Mesenchymal stem cell (in vitro differentiated cells and primary cell): ENCODE measurements at regions not wholly inside any gene's neighbourhood (a gene's known extent, or its start where the extent isn't known, plus 50 kb on each side); places are given as distances from the start of the nearest gene placed in this dataset.

Experiments
- DNase-seq: peaks from one replicate; pipeline ENCODE4 v3.0.0-alpha.2; 2013
- H2AFZ ChIP-seq: one replicate; pipeline ENCODE4 v1.6.1; 2013; ENCODE audit warnings: low read depth, mild to moderate bottlenecking, control low read depth, inconsistent platforms, low read length, moderate library complexity
- H2AK5ac ChIP-seq: 2 replicates; pipeline ENCODE4 v1.6.1; 2013; ENCODE audit warnings: low read length, moderate library complexity, mild to moderate bottlenecking, inconsistent platforms; ENCODE audit not compliant: severe bottlenecking
- H2BK120ac ChIP-seq: one replicate; pipeline ENCODE4 v1.6.1; 2013; ENCODE audit warnings: low read depth, mild to moderate bottlenecking, inconsistent platforms, low read length, moderate library complexity
- H2BK12ac ChIP-seq, 2 experiments: one replicate each; pipeline ENCODE4 v1.6.1; 2013; ENCODE audit warnings: inconsistent platforms in 2 of 2, low read length in 2 of 2, mild to moderate bottlenecking in 2 of 2, moderate library complexity in 2 of 2, control low read depth in 1 of 2
- H2BK15ac ChIP-seq: one replicate; pipeline ENCODE4 v1.6.1; 2013; ENCODE audit warnings: mild to moderate bottlenecking, low read depth, inconsistent platforms; ENCODE audit not compliant: poor library complexity, severe bottlenecking
- H2BK5ac ChIP-seq: 2 replicates; pipeline ENCODE4 v1.6.1; 2013; ENCODE audit warnings: low read depth, mild to moderate bottlenecking, low read length, control low read depth, inconsistent platforms; ENCODE audit not compliant: poor library complexity, severe bottlenecking
- H3K14ac ChIP-seq, 2 experiments: one replicate each; pipeline ENCODE4 v1.6.1; 2013; ENCODE audit warnings: inconsistent platforms in 2 of 2, low read length in 2 of 2, control low read depth in 1 of 2, mild to moderate bottlenecking in 1 of 2, moderate library complexity in 1 of 2
- H3K18ac ChIP-seq, 2 experiments: one replicate each; pipeline ENCODE4 v1.6.1; 2013; ENCODE audit warnings: inconsistent platforms in 2 of 2, low read length in 2 of 2, control low read depth in 1 of 2, low read depth in 1 of 2, mild to moderate bottlenecking in 1 of 2
- H3K23ac ChIP-seq, 2 experiments: one replicate each; pipeline ENCODE4 v1.6.1; 2013; ENCODE audit warnings: inconsistent platforms in 2 of 2, low read length in 2 of 2, mild to moderate bottlenecking in 2 of 2, moderate library complexity in 2 of 2, control low read depth in 1 of 2
- H3K27ac ChIP-seq: 2 replicates; pipeline ENCODE4 v1.5.1; 2013; ENCODE audit warnings: mild to moderate bottlenecking, moderate library complexity, low read length, control low read depth, inconsistent platforms; ENCODE audit not compliant: poor library complexity, severe bottlenecking
- H3K27me3 ChIP-seq, 2 experiments: 2 replicates each; pipeline versions ENCODE4 v1.6.1 to v1.7.0; 2013; ENCODE audit warnings: low read length in 2 of 2, mild to moderate bottlenecking in 2 of 2, moderate library complexity in 2 of 2, control low read depth in 1 of 2, inconsistent platforms in 1 of 2; ENCODE audit not compliant: control insufficient read depth in 1 of 2, insufficient read depth in 1 of 2
- H3K36me3 ChIP-seq, 2 experiments: 2 replicates each; pipeline versions ENCODE4 v1.6.1 to v1.7.0; 2013; ENCODE audit warnings: low read length in 2 of 2, control low read depth in 1 of 2, inconsistent platforms in 1 of 2, low read depth in 1 of 2, mild to moderate bottlenecking in 1 of 2; ENCODE audit not compliant: insufficient read depth in 2 of 2, control insufficient read depth in 1 of 2
- H3K4ac ChIP-seq, 2 experiments: one replicate each; pipeline ENCODE4 v1.6.1; 2013; ENCODE audit warnings: inconsistent platforms in 2 of 2, low read length in 2 of 2, mild to moderate bottlenecking in 2 of 2, moderate library complexity in 2 of 2, control low read depth in 1 of 2, low read depth in 1 of 2
- H3K4me1 ChIP-seq: 2 replicates; pipeline ENCODE4 v1.6.1; 2013; ENCODE audit warnings: low read depth, low read length, control low read depth; ENCODE audit not compliant: control insufficient read depth, insufficient read depth
- H3K4me2 ChIP-seq: 2 replicates; pipeline ENCODE4 v1.6.1; 2013; ENCODE audit warnings: low read length, mild to moderate bottlenecking, inconsistent platforms; ENCODE audit not compliant: poor library complexity, severe bottlenecking
- H3K4me3 ChIP-seq, 2 experiments: 2 replicates each; pipeline versions ENCODE4 v1.5.1 to v1.7.0; 2013; ENCODE audit warnings: low read length in 2 of 2, mild to moderate bottlenecking in 2 of 2, control low read depth in 1 of 2, low read depth in 1 of 2; ENCODE audit not compliant: insufficient read depth in 1 of 2
- H3K79me1 ChIP-seq: replicated peaks from 2 replicates; pipeline ENCODE4 v1.6.1; 2013; ENCODE audit warnings: mild to moderate bottlenecking, control low read depth, low read length, inconsistent platforms; ENCODE audit not compliant: poor library complexity, severe bottlenecking
- H3K9ac ChIP-seq: 2 replicates; pipeline ENCODE4 v1.7.0; 2013; ENCODE audit warnings: mild to moderate bottlenecking, low read length, moderate library complexity
- H3K9me3 ChIP-seq: 2 replicates; pipeline ENCODE4 v1.7.0; 2013; ENCODE audit warnings: mild to moderate bottlenecking, low read length; ENCODE audit not compliant: control insufficient read depth
- H4K8ac ChIP-seq: one replicate; pipeline ENCODE4 v1.6.1; 2013; ENCODE audit warnings: inconsistent platforms, mild to moderate bottlenecking, low read length, moderate library complexity
- H4K91ac ChIP-seq: one replicate; pipeline ENCODE4 v1.6.1; 2013; ENCODE audit warnings: mild to moderate bottlenecking, low read length, inconsistent platforms
- WGBS: methylation state at CpG from one replicate; pipeline ENCODE4 v1.1.7; 2013; ENCODE audit warnings: mixed read lengths; 5-methylcytosine and 5-hydroxymethylcytosine counted together

- Histone ChIP-seq H3K27me3 (no peaks in the 10 kb centered on the region), H2BK5ac (no peak overlapping the region)
Observed at GRCh38 chrY:12343211-12343610, 357.8 kb upstream of the USP9Y start.

GRCh38 chrY:12348181-12348580 lies 352.9 kb upstream of the USP9Y start:
- H3K27ac ChIP-seq, result no peak overlapping the region
- H3K14ac ChIP-seq, result no peak overlapping the region
- no peak overlapping the region for H2AK5ac ChIP-seq
- no peak overlapping the region for H2AFZ ChIP-seq
- no peaks in the 10 kb centered on the region for H3K36me3 ChIP-seq
- no peaks in the 10 kb centered on the region for H3K79me1 ChIP-seq
- no peak overlapping the region for H2BK12ac ChIP-seq
- no peak overlapping the region for H4K91ac ChIP-seq
- no peak overlapping the region for H3K23ac ChIP-seq
- H3K18ac ChIP-seq, result no peak overlapping the region
- no peak for DNase-seq
- no peak overlapping the region for H2BK120ac ChIP-seq
- no peaks in the 10 kb centered on the region for H3K27me3 ChIP-seq
- H3K4me2 ChIP-seq, result no peak overlapping the region
- H3K9ac ChIP-seq, result no peak overlapping the region
- no peak overlapping the region for H3K4me3 ChIP-seq
- no peak overlapping the region for H4K8ac ChIP-seq
- no peak overlapping the region for H2BK15ac ChIP-seq
- 97% methylated on average over 2 of the region's 2 CpGs for WGBS
- H3K9me3 ChIP-seq, result no peaks in the 10 kb centered on the region
- H3K4me1 ChIP-seq, result no peaks in the 10 kb centered on the region
- H2BK5ac ChIP-seq, result no peak overlapping the region
- H3K4ac ChIP-seq, result no peak overlapping the region

More at GRCh38 chrY:12343211-12343610, 357.8 kb upstream of the USP9Y start:
- H3K79me1 ChIP-seq, result no peaks in the 10 kb centered on the region
- no peak overlapping the region for H4K91ac ChIP-seq
- H2BK12ac ChIP-seq, result no peak overlapping the region
- H3K27ac ChIP-seq, result no peak overlapping the region
- H3K36me3 ChIP-seq, result no peaks in the 10 kb centered on the region
- H3K23ac ChIP-seq, result no peak overlapping the region
- no peak overlapping the region for H2BK120ac ChIP-seq
- no peak overlapping the region for H4K8ac ChIP-seq
- no peaks in the 10 kb centered on the region for H3K9me3 ChIP-seq
- H3K14ac ChIP-seq, result no peak overlapping the region
- no peak overlapping the region for H2AK5ac ChIP-seq
- no peak overlapping the region for H3K18ac ChIP-seq
- H2BK15ac ChIP-seq, result no peak overlapping the region
- no peak overlapping the region for H2AFZ ChIP-seq
- no peaks in the 10 kb centered on the region for H3K4me1 ChIP-seq
- no peak overlapping the region for H3K4ac ChIP-seq
- H3K4me2 ChIP-seq, result no peak overlapping the region
- H3K9ac ChIP-seq, result no peak overlapping the region
- no peak overlapping the region for H3K4me3 ChIP-seq
- no peak for DNase-seq
- 83% methylated on average over 3 of the region's 4 CpGs for WGBS

- Histone ChIP-seq H3K23ac (no peak overlapping the region), H3K79me1 (no peaks in the 10 kb centered on the region), H3K4ac (no peak overlapping the region), H4K8ac (no peak overlapping the region), H3K9ac (no peak overlapping the region), H3K4me1 (no peaks in the 10 kb centered on the region), H4K91ac (no peak overlapping the region), H3K27ac (no peak overlapping the region), H3K18ac (no peak overlapping the region), H2BK120ac (no peak overlapping the region), H3K27me3 (no peaks in the 10 kb centered on the region), H2BK12ac (no peak overlapping the region), H2BK5ac (no peak overlapping the region), H2AK5ac (no peak overlapping the region), H3K36me3 (no peaks in the 10 kb centered on the region), H3K9me3 (no peaks in the 10 kb centered on the region), H2BK15ac (no peak overlapping the region), H3K4me3 (no peak overlapping the region), H2AFZ (no peak overlapping the region), H3K4me2 (no peak overlapping the region), H3K14ac (no peak overlapping the region)
- no peak for DNase-seq
- WGBS, result 48% methylated on average over 3 of the region's 3 CpGs
Observed at GRCh38 chrY:12357204-12357603, 343.8 kb upstream of the USP9Y start.

- H2BK120ac ChIP-seq, result no peak overlapping the region
- H3K4me2 ChIP-seq, result no peak overlapping the region
- no peak overlapping the region for H3K9ac ChIP-seq
- no peak overlapping the region for H2BK12ac ChIP-seq
- no peak overlapping the region for H4K8ac ChIP-seq
- 61% methylated on average over 5 of the region's 6 CpGs for WGBS
- H3K27ac ChIP-seq, result no peak overlapping the region
- H3K23ac ChIP-seq, result no peak overlapping the region
- H2BK15ac ChIP-seq, result no peak overlapping the region
- no peak overlapping the region for H2BK5ac ChIP-seq
- no peak overlapping the region for H3K4ac ChIP-seq
- no peaks in the 10 kb centered on the region for H3K79me1 ChIP-seq
- no peaks in the 10 kb centered on the region for H3K27me3 ChIP-seq
- no peak overlapping the region for H3K4me3 ChIP-seq
- no peaks in the 10 kb centered on the region for H3K9me3 ChIP-seq
- DNase-seq, result no peak
- H4K91ac ChIP-seq, result no peak overlapping the region
- no peak overlapping the region for H2AFZ ChIP-seq
- H3K18ac ChIP-seq, result no peak overlapping the region
- no peak overlapping the region for H2AK5ac ChIP-seq
- no peaks in the 10 kb centered on the region for H3K36me3 ChIP-seq
- no peak overlapping the region for H3K14ac ChIP-seq
- no peaks in the 10 kb centered on the region for H3K4me1 ChIP-seq
Observed at GRCh38 chrY:12357655-12358054, 343.4 kb upstream of the USP9Y start.
